Stromal cell of bone marrow (primary cell): ENCODE measurements at regions not wholly inside any gene's neighbourhood (a gene's known extent, or its start where the extent isn't known, plus 50 kb on each side); places are given as distances from the start of the nearest gene placed in this dataset.

Source experiments
- DNase-seq: peaks from one replicate; pipeline ENCODE4 v3.0.0-alpha.2; 2012; ENCODE audit warnings: low read depth

GRCh38 chr22:34997633-34998299 is 68.2 kb upstream of the ISX start:
- no peak for DNase-seq

DNA sequence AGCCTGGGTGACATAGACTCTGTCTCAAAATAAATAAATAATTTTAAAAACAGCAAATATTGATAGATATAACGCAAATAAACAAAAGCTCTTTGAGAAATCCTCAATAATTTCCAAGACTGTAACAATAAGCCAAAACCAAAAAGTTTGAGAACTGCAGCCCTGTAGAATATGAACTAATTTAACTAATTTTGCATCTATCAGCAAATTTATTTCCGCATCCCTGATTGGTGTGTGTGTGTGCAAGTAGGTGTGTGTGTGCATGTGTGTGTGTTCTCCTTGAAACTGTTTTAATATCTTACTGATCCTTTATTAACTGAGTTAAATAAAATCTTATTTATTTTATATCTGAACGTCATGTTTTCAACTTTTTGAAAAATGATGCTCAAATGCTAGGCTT is 67.0 kb upstream of the ISX start:
- DNase-seq, result no peak

- DNase-seq, result no peak
These were observed 57.7 kb upstream of the ISX start for GRCh38 chr22:35008213-35008612.

DNA sequence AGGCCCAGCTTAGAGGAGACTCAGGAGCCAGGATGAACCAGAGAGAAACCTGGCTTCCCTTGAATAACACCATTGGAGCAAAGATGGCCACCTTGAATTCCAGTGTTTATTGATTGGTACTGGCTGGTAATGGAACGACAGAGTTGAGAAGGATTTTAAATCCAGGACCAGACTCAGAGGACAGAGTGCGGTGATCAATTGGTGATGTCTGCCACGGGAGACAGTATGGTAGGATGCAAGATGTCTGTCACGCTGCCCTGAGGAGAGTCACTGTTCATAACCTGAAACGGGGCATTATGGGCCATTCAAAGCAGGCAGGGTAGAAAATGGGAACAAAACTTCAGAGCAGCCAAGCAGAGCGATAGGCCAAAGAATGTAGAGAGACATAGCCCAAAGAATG is 55.4 kb upstream of the ISX start:
- no peak for DNase-seq

DNA sequence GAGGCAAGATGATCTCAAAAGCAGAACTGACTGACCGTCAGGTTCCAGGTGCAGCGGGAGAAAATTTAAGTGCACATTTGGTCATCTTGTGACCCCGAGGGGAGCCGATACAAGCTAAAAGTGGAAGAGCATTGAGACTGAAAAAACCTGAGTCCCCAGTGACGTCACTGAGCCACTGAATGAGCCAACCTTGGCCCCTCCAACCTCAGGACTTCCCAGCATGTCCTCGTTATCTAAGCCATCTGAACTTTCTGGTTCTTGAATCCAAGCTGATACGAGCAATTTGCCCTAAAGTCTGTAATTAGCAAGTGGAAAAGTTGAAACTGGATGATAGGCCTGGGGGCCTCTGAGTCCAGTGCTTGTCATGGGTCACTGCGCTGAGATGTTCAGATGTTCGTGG is 51.1 kb upstream of the ISX start:
- no peak for DNase-seq
